Activated naive CD8-positive, alpha-beta T cell (primary cell): ENCODE measurements at regions not wholly inside any gene's neighbourhood (a gene's known extent, or its start where the extent isn't known, plus 50 kb on each side); places are given as distances from the start of the nearest gene placed in this dataset.

ENCODE experiments used
- H3K27ac Mint-ChIP-seq: one replicate; pipeline ENCODE4 v1.8.0; 2021; ENCODE audit warnings: mixed read lengths
- H3K27me3 Mint-ChIP-seq: one replicate; pipeline ENCODE4 v1.8.0; 2021; ENCODE audit warnings: mixed read lengths
- H3K36me3 Mint-ChIP-seq: one replicate; pipeline ENCODE4 v1.8.0; 2021; ENCODE audit warnings: mixed read lengths
- H3K4me1 Mint-ChIP-seq: one replicate; pipeline ENCODE4 v1.8.0; 2021; ENCODE audit warnings: low read depth, mixed read lengths
- H3K4me3 Mint-ChIP-seq: one replicate; pipeline ENCODE4 v1.8.0; 2021; ENCODE audit warnings: mild to moderate bottlenecking, mixed read lengths
- H3K9me3 Mint-ChIP-seq: one replicate; pipeline ENCODE4 v1.8.0; 2021; ENCODE audit warnings: low read depth, mixed read lengths

GRCh38 chr2:111628221-111628620 is 255.8 kb downstream of the ANAPC1 start:
- Mint-ChIP-seq H3K27me3 (no peaks in the 10 kb centered on the region), H3K4me1 (peaks cover 25% of the 10 kb centered on the region), H3K4me3 (no peak overlapping the region), H3K27ac (no peak overlapping the region), H3K36me3 (peaks cover 15% of the 10 kb centered on the region), H3K9me3 (peaks cover 16% of the 10 kb centered on the region)

- peaks cover under 1% of the 10 kb centered on the region for H3K27me3 Mint-ChIP-seq
- H3K9me3 Mint-ChIP-seq: peaks cover 16% of the 10 kb centered on the region
- peaks cover 27% of the 10 kb centered on the region for H3K4me1 Mint-ChIP-seq
- no peak overlapping the region for H3K27ac Mint-ChIP-seq
- H3K36me3 Mint-ChIP-seq: peaks cover 17% of the 10 kb centered on the region
- H3K4me3 Mint-ChIP-seq: no peak overlapping the region
These were observed 254.0 kb downstream of the ANAPC1 start for GRCh38 chr2:111629983-111630382.

DNA sequence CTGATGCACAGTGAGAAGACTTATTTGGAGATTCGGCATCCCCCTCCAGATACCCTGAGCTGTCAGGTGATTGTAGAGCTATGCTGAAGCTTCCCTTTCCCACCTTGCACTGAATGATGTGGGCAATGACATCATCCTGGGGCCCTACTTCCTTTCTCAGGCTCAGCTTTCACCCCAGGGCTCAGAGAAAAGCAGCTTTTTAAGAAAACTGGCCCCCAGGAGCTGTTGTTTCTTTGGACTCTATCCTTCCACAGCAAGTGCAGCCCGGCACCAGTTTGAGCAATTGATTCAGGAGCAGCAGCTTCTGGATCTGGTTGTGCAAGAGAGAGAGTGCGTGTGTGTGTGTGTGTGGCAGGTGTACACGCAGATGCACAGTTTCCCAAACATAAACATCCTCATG is 251.3 kb downstream of the ANAPC1 start:
- Mint-ChIP-seq H3K27me3 (peaks cover 3% of the 10 kb centered on the region), H3K27ac (no peak overlapping the region), H3K4me3 (peak overlapping the region; percentile 21), H3K4me1 (peaks cover 19% of the 10 kb centered on the region), H3K9me3 (peaks cover 16% of the 10 kb centered on the region), H3K36me3 (peaks cover 17% of the 10 kb centered on the region)

DNA sequence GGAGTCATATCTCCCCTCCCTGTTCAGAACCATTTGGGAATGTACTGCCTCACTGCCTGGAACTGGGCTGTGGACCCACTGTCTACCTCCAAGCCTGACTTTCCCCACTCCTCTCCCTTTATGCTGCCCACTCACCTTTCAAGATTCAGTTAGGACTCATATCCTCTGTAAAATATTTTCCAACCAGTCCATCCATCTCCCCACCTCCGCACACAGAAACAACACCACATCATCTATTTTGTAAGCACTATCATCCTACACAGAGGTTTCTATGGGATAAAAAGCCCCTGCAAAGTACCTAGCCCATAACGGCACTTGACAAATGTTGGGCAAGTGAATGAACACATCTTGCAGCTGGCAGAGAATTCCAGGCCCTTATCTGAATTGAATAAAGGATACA is 250.8 kb downstream of the ANAPC1 start:
- Mint-ChIP-seq H3K27me3 (peaks cover 4% of the 10 kb centered on the region), H3K36me3 (peaks cover 15% of the 10 kb centered on the region), H3K27ac (peak overlapping the region; percentile 69), H3K4me3 (no peak overlapping the region), H3K4me1 (peaks cover 19% of the 10 kb centered on the region), H3K9me3 (peaks cover 13% of the 10 kb centered on the region)

DNA sequence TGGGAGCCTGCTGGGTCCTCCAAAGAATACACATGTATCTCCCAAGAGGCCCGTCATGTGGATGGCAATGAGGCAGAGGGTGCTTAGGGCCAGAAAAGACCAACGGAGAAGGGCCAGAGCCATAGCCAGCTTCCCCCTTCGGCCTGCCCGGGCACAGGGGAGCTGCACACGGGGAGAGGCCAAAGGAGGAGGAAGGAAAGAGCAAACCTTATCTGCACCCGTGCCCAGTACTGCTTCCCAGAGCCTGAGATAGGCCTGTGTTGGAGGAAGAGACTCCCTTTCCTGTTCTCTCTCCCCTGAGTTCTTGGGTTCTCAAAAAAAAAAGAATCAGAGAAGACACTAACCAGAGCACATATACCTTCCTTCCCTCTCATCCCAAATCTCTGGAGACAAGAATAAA is 250.3 kb downstream of the ANAPC1 start:
- H3K36me3 Mint-ChIP-seq: peaks cover 12% of the 10 kb centered on the region
- peak overlapping the region; percentile 22 for H3K27ac Mint-ChIP-seq
- H3K4me1 Mint-ChIP-seq: peaks cover 19% of the 10 kb centered on the region
- no peak overlapping the region for H3K4me3 Mint-ChIP-seq
- H3K9me3 Mint-ChIP-seq: peaks cover 11% of the 10 kb centered on the region
- H3K27me3 Mint-ChIP-seq: peaks cover 4% of the 10 kb centered on the region

DNA sequence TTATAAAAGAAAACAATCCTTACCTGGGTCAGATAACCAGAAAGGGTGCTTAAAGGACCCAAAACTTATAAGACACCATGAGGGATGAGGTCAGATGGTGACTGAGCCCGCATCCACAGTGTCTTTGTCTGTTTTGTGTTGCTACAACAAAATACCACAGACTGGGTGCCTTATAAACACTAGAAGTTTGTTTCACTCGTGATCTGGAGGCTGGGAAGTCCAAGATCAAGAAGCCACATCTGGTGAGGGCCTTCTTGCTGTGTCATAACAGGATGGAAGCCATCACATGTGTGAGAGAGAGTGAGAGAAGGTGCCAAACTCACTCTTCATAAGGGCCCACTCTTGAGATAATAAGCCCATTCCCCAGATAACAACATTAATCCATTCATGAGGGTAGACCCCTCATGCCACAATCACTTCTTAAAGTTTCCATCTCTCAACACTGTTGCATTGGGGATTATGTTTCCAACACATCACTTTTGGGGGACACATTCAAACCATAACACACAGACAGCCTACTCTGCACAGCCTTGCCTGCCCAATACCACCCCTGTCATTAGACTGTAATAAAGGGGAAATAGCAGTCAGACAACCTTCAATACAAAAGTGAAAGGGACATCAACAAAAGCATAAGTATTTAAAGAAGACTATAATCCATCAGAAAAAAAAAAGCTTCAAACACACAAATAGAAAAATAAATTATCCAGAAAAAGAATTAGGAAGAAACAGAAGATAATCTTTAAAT is 249.8 kb downstream of the ANAPC1 start:
- Mint-ChIP-seq H3K4me3 (no peak overlapping the region), H3K9me3 (peaks cover 8% of the 10 kb centered on the region), H3K36me3 (peaks cover 9% of the 10 kb centered on the region), H3K27ac (peak overlapping the region; percentile 22), H3K4me1 (peaks cover 19% of the 10 kb centered on the region), H3K27me3 (peaks cover 4% of the 10 kb centered on the region)

GRCh38 chr2:111634995-111635538 is 248.9 kb downstream of the ANAPC1 start:
- Mint-ChIP-seq H3K27me3 (peaks cover 4% of the 10 kb centered on the region), H3K36me3 (peaks cover 5% of the 10 kb centered on the region), H3K27ac (no peak overlapping the region), H3K9me3 (peaks cover 3% of the 10 kb centered on the region), H3K4me3 (no peak overlapping the region), H3K4me1 (peaks cover 19% of the 10 kb centered on the region)

GRCh38 chr2:111636905-111637304 is 247.1 kb downstream of the ANAPC1 start:
- Mint-ChIP-seq H3K4me1 (peaks cover 19% of the 10 kb centered on the region), H3K27me3 (peaks cover 4% of the 10 kb centered on the region), H3K36me3 (peaks cover 2% of the 10 kb centered on the region), H3K9me3 (peaks cover 3% of the 10 kb centered on the region), H3K4me3 (no peak overlapping the region), H3K27ac (no peak overlapping the region)

- Mint-ChIP-seq H3K27ac (no peak overlapping the region), H3K4me1 (peaks cover 8% of the 10 kb centered on the region), H3K36me3 (peaks cover 2% of the 10 kb centered on the region), H3K27me3 (peaks cover 4% of the 10 kb centered on the region), H3K4me3 (no peak overlapping the region), H3K9me3 (peaks cover 3% of the 10 kb centered on the region)
These were observed 245.6 kb downstream of the ANAPC1 start for GRCh38 chr2:111638274-111638877.

GRCh38 chr2:111640480-111640879 is 243.5 kb downstream of the ANAPC1 start:
- Mint-ChIP-seq H3K9me3 (peaks cover 3% of the 10 kb centered on the region), H3K4me3 (no peak overlapping the region), H3K36me3 (no peaks in the 10 kb centered on the region), H3K27me3 (peaks cover 3% of the 10 kb centered on the region), H3K27ac (no peak overlapping the region), H3K4me1 (no peaks in the 10 kb centered on the region)

- no peak overlapping the region for H3K4me3 Mint-ChIP-seq
- peaks cover 17% of the 10 kb centered on the region for H3K9me3 Mint-ChIP-seq
- H3K4me1 Mint-ChIP-seq: no peaks in the 10 kb centered on the region
- H3K27me3 Mint-ChIP-seq: peaks cover 1% of the 10 kb centered on the region
- peaks cover 7% of the 10 kb centered on the region for H3K36me3 Mint-ChIP-seq
- no peak overlapping the region for H3K27ac Mint-ChIP-seq
These were observed 241.2 kb downstream of the ANAPC1 start for GRCh38 chr2:111642586-111643327.

- Mint-ChIP-seq H3K9me3 (peaks cover 15% of the 10 kb centered on the region), H3K27me3 (no peaks in the 10 kb centered on the region), H3K36me3 (peaks cover 7% of the 10 kb centered on the region), H3K27ac (no peak overlapping the region), H3K4me1 (no peaks in the 10 kb centered on the region), H3K4me3 (no peak overlapping the region)
These were observed 240.2 kb downstream of the ANAPC1 start for GRCh38 chr2:111643759-111644158.

DNA sequence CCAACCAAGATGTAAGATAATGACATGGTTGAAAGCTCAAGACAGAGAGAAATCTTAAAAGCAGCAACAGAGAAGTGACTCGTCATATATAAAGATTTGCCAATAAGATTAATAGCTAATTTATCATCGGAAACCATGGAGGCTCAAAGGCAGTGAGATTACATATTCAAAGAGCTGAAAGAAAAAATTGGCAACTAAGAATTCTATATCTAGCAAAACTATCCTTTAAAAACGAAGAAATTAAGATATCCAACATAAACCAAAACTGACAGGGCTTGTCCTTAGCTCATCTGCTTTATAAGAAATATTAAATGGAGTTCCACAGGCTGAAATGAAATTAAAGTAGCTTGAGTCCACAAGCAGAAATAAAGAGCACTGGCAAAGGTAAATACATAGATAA is 236.6 kb downstream of the ANAPC1 start:
- H3K27me3 Mint-ChIP-seq: no peaks in the 10 kb centered on the region
- H3K27ac Mint-ChIP-seq: no peak overlapping the region
- no peaks in the 10 kb centered on the region for H3K4me1 Mint-ChIP-seq
- H3K4me3 Mint-ChIP-seq: no peak overlapping the region
- peaks cover 14% of the 10 kb centered on the region for H3K9me3 Mint-ChIP-seq
- H3K36me3 Mint-ChIP-seq: peaks cover 7% of the 10 kb centered on the region

DNA sequence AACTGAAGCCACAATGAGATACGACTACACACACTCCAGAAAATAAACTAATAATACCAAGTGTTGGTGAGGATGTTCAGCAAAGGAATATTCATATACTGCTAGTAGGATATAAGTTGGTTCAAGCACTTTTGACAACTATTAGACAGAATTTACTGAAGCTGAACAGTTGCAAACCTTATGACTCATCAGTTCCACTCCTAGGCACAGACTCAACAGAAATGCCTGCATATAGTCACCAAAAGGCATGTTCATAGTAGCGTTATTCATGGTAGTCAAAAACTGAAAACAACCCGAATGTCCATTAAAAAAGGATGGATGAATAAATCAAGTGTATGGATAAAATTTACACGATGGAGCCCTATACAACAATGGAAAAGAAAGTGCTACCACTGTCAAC is 232.0 kb downstream of the ANAPC1 start:
- no peak overlapping the region for H3K27ac Mint-ChIP-seq
- H3K4me3 Mint-ChIP-seq: no peak overlapping the region
- peaks cover 6% of the 10 kb centered on the region for H3K36me3 Mint-ChIP-seq
- H3K9me3 Mint-ChIP-seq: peaks cover 7% of the 10 kb centered on the region
- no peaks in the 10 kb centered on the region for H3K4me1 Mint-ChIP-seq
- H3K27me3 Mint-ChIP-seq: no peaks in the 10 kb centered on the region

- H3K27ac Mint-ChIP-seq: no peak overlapping the region
- no peaks in the 10 kb centered on the region for H3K4me1 Mint-ChIP-seq
- H3K27me3 Mint-ChIP-seq: no peaks in the 10 kb centered on the region
- H3K9me3 Mint-ChIP-seq: peaks cover under 1% of the 10 kb centered on the region
- H3K4me3 Mint-ChIP-seq: no peak overlapping the region
- H3K36me3 Mint-ChIP-seq: peaks cover under 1% of the 10 kb centered on the region
These were observed 231.3 kb downstream of the ANAPC1 start for GRCh38 chr2:111652681-111653080.
